ENCODE measurements at regions not wholly inside any gene's neighbourhood (a gene's known extent, or its start where the extent isn't known, plus 50 kb on each side); places are given as distances from the start of the nearest gene placed in this dataset.

- Histone ChIP-seq H3K23ac (ENCODE audit: low read length) (no peak overlapping the region), H2AK5ac (ENCODE audit: low read length) (no peak overlapping the region), H3K4me2 (ENCODE audit: low read length) (no peak overlapping the region), H3K4ac (ENCODE audit: low read depth, low read length) (no peak overlapping the region), H4K8ac (ENCODE audit: low read depth, low read length) (no peak overlapping the region), H2BK120ac (ENCODE audit: insufficient read depth, low read length, poor library complexity) (no peak overlapping the region), H3K36me3 (ENCODE audit: control insufficient read depth in 1 of 2, insufficient read depth in 2 of 2, low read length in 2 of 2) (no peaks in the 10 kb centered on the region), H3K79me1 (ENCODE audit: low read length) (no peaks in the 10 kb centered on the region), H4K91ac (ENCODE audit: low read depth, low read length) (no peak overlapping the region), H3K18ac (ENCODE audit: low read length) (no peak overlapping the region), H3K79me2 (ENCODE audit: control insufficient read depth, insufficient read depth, low read length, poor library complexity) (no peaks in the 10 kb centered on the region), H3K14ac (ENCODE audit: low read length) (no peak overlapping the region), H3K4me1 (ENCODE audit: control insufficient read depth in 1 of 2, insufficient read depth in 2 of 2, low read length in 2 of 2) (no peaks in the 10 kb centered on the region), H2BK12ac (ENCODE audit: low read length) (no peak overlapping the region), H2BK5ac (ENCODE audit: low read depth, low read length, poor library complexity) (no peak overlapping the region), H2AFZ (ENCODE audit: insufficient read depth, low read length, poor library complexity) (no peak overlapping the region), H3K27ac (ENCODE audit: low read depth, low read length) (no peak overlapping the region), H3K9ac (ENCODE audit: low read length) (no peak overlapping the region), H3K4me3 (ENCODE audit: low read depth, low read length) (no peak overlapping the region), H4K12ac (ENCODE audit: low read depth, low read length) (no peak overlapping the region), H3K9me3 (ENCODE audit: insufficient read depth, low read depth, low read length) (no peaks in the 10 kb centered on the region), H3K27me3 (ENCODE audit: insufficient read depth, low read length) (no peaks in the 10 kb centered on the region)
- WGBS (ENCODE audit: extremely low coverage, insufficient coverage, insufficient read length): no CpG with 5 or more reads among the region's 8 CpGs
- no peak for DNase-seq
Measured at GRCh38 chrX:69018416-69019072, 146.7 kb downstream of the PJA1 start.

DNA sequence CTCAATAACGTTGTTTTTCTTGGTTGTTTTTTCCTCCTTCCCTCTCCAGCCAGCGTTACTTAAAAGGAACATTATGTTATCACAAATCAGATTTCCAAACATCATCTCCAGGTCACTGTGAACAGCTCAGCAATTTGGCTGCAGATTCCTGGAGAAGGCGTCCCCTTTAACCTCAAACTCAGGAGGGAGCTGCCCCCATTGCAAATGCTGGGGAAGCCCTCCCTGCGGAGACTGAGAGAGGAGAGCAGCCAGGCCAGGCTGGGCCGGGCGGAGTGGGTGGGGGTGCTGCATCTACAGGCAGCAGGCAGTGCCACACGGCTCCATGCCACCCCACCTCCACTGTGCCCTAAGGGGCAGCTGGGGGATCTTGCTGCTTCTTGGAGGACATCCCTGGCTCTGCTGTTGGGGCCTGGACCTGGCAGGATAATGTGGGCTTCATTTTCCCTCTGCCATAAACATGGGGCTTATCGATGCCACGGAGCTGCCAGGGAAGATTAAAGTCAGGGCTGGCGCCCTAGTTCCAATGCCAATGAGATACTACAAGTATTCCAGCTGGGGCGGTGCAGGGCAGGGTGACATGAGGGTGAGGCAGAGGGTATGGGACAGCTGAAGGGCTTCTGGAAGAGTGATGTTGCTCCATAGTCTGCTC is 148.8 kb downstream of the PJA1 start:
- Histone ChIP-seq H2BK12ac (ENCODE audit: low read length) (no peak overlapping the region), H4K12ac (ENCODE audit: low read depth, low read length) (no peak overlapping the region)
- no CpG with 5 or more reads among the region's 11 CpGs for WGBS (ENCODE audit: extremely low coverage, insufficient coverage, insufficient read length)

GRCh38 chrX:69015564-69016292 is 149.5 kb downstream of the PJA1 start:
- no peak overlapping the region for H4K91ac ChIP-seq (ENCODE audit: low read depth, low read length)
- no peak overlapping the region for H4K12ac ChIP-seq (ENCODE audit: low read depth, low read length)
- H3K79me1 ChIP-seq (ENCODE audit: low read length): no peaks in the 10 kb centered on the region
- H2BK12ac ChIP-seq (ENCODE audit: low read length): no peak overlapping the region
- H3K18ac ChIP-seq (ENCODE audit: low read length): no peak overlapping the region
- no peak overlapping the region for H4K8ac ChIP-seq (ENCODE audit: low read depth, low read length)
- H3K14ac ChIP-seq (ENCODE audit: low read length): no peak overlapping the region
- H3K4me3 ChIP-seq (ENCODE audit: low read depth, low read length): no peak overlapping the region
- H3K27me3 ChIP-seq (ENCODE audit: insufficient read depth, low read length): no peaks in the 10 kb centered on the region
- no peak overlapping the region for H2AK5ac ChIP-seq (ENCODE audit: low read length)
- no peak overlapping the region for H3K23ac ChIP-seq (ENCODE audit: low read length)
- no peak overlapping the region for H3K4me2 ChIP-seq (ENCODE audit: low read length)
- H3K27ac ChIP-seq (ENCODE audit: low read depth, low read length): no peak overlapping the region
- H3K9ac ChIP-seq (ENCODE audit: low read length): no peak overlapping the region
- DNase-seq: no peak
- H3K9me3 ChIP-seq (ENCODE audit: insufficient read depth, low read depth, low read length): no peaks in the 10 kb centered on the region
- H2BK120ac ChIP-seq (ENCODE audit: insufficient read depth, low read length, poor library complexity): no peak overlapping the region
- WGBS (ENCODE audit: extremely low coverage, insufficient coverage, insufficient read length): no CpG with 5 or more reads among the region's 10 CpGs
- H3K79me2 ChIP-seq (ENCODE audit: control insufficient read depth, insufficient read depth, low read length, poor library complexity): no peaks in the 10 kb centered on the region
- H3K4me1 ChIP-seq (ENCODE audit: control insufficient read depth in 1 of 2, insufficient read depth in 2 of 2, low read length in 2 of 2): no peaks in the 10 kb centered on the region
- H2AFZ ChIP-seq (ENCODE audit: insufficient read depth, low read length, poor library complexity): no peak overlapping the region
- H2BK5ac ChIP-seq (ENCODE audit: low read depth, low read length, poor library complexity): no peak overlapping the region
- no peak overlapping the region for H3K4ac ChIP-seq (ENCODE audit: low read depth, low read length)
- no peaks in the 10 kb centered on the region for H3K36me3 ChIP-seq (ENCODE audit: control insufficient read depth in 1 of 2, insufficient read depth in 2 of 2, low read length in 2 of 2)

More for the DNA sequence above, 148.8 kb downstream of the PJA1 start:
- no peak overlapping the region for H4K91ac ChIP-seq (ENCODE audit: low read depth, low read length)
- H3K9me3 ChIP-seq (ENCODE audit: insufficient read depth, low read depth, low read length): no peaks in the 10 kb centered on the region
- no peak overlapping the region for H3K4me2 ChIP-seq (ENCODE audit: low read length)
- no peak overlapping the region for H3K4me3 ChIP-seq (ENCODE audit: low read depth, low read length)
- no peak overlapping the region for H2BK5ac ChIP-seq (ENCODE audit: low read depth, low read length, poor library complexity)
- no peak overlapping the region for H3K18ac ChIP-seq (ENCODE audit: low read length)
- no peaks in the 10 kb centered on the region for H3K27me3 ChIP-seq (ENCODE audit: insufficient read depth, low read length)
- H3K27ac ChIP-seq (ENCODE audit: low read depth, low read length): no peak overlapping the region
- no peak overlapping the region for H4K8ac ChIP-seq (ENCODE audit: low read depth, low read length)
- no peak for DNase-seq
- H3K79me1 ChIP-seq (ENCODE audit: low read length): no peaks in the 10 kb centered on the region
- no peak overlapping the region for H2BK120ac ChIP-seq (ENCODE audit: insufficient read depth, low read length, poor library complexity)
- no peaks in the 10 kb centered on the region for H3K4me1 ChIP-seq (ENCODE audit: control insufficient read depth in 1 of 2, insufficient read depth in 2 of 2, low read length in 2 of 2)
- H2AFZ ChIP-seq (ENCODE audit: insufficient read depth, low read length, poor library complexity): no peak overlapping the region
- no peaks in the 10 kb centered on the region for H3K79me2 ChIP-seq (ENCODE audit: control insufficient read depth, insufficient read depth, low read length, poor library complexity)
- H3K9ac ChIP-seq (ENCODE audit: low read length): no peak overlapping the region
- no peaks in the 10 kb centered on the region for H3K36me3 ChIP-seq (ENCODE audit: control insufficient read depth in 1 of 2, insufficient read depth in 2 of 2, low read length in 2 of 2)
- no peak overlapping the region for H3K14ac ChIP-seq (ENCODE audit: low read length)
- H3K23ac ChIP-seq (ENCODE audit: low read length): no peak overlapping the region
- no peak overlapping the region for H3K4ac ChIP-seq (ENCODE audit: low read depth, low read length)
- H2AK5ac ChIP-seq (ENCODE audit: low read length): no peak overlapping the region

- Histone ChIP-seq H4K8ac (ENCODE audit: low read depth, low read length) (no peak overlapping the region), H2BK5ac (ENCODE audit: low read depth, low read length, poor library complexity) (no peak overlapping the region), H3K27ac (ENCODE audit: low read depth, low read length) (no peak overlapping the region), H3K14ac (ENCODE audit: low read length) (no peak overlapping the region), H2AK5ac (ENCODE audit: low read length) (no peak overlapping the region), H4K91ac (ENCODE audit: low read depth, low read length) (no peak overlapping the region), H3K79me1 (ENCODE audit: low read length) (no peaks in the 10 kb centered on the region), H3K4me2 (ENCODE audit: low read length) (no peak overlapping the region), H3K27me3 (ENCODE audit: insufficient read depth, low read length) (no peaks in the 10 kb centered on the region), H3K18ac (ENCODE audit: low read length) (no peak overlapping the region), H3K23ac (ENCODE audit: low read length) (no peak overlapping the region), H3K4me1 (ENCODE audit: control insufficient read depth in 1 of 2, insufficient read depth in 2 of 2, low read length in 2 of 2) (no peaks in the 10 kb centered on the region), H3K9me3 (ENCODE audit: insufficient read depth, low read depth, low read length) (no peaks in the 10 kb centered on the region), H3K36me3 (ENCODE audit: control insufficient read depth in 1 of 2, insufficient read depth in 2 of 2, low read length in 2 of 2) (no peaks in the 10 kb centered on the region), H4K12ac (ENCODE audit: low read depth, low read length) (no peak overlapping the region), H3K4ac (ENCODE audit: low read depth, low read length) (no peak overlapping the region), H3K79me2 (ENCODE audit: control insufficient read depth, insufficient read depth, low read length, poor library complexity) (no peaks in the 10 kb centered on the region), H2BK12ac (ENCODE audit: low read length) (no peak overlapping the region), H3K4me3 (ENCODE audit: low read depth, low read length) (no peak overlapping the region), H2BK120ac (ENCODE audit: insufficient read depth, low read length, poor library complexity) (no peak overlapping the region), H3K9ac (ENCODE audit: low read length) (no peak overlapping the region), H2AFZ (ENCODE audit: insufficient read depth, low read length, poor library complexity) (no peak overlapping the region)
- WGBS (ENCODE audit: extremely low coverage, insufficient coverage, insufficient read length): no CpG with 5 or more reads among the region's 7 CpGs
- no peak for DNase-seq
Measured at GRCh38 chrX:69015156-69015555, 150.1 kb downstream of the PJA1 start.
